K562 (cell line): ENCODE measurements at regions not wholly inside any gene's neighbourhood (a gene's known extent, or its start where the extent isn't known, plus 50 kb on each side); places are given as distances from the start of the nearest gene placed in this dataset.

Source experiments
- ATAC-seq: fragments of 200-7000 bp; cut with Tn5 transposase; 3 replicates; pipeline ENCODE4 v1.9.1; 2020; ENCODE audit warnings: moderate library complexity
- BruUV-seq: library from RNA; stranded (reverse); fragments of 400-500 nt; replicated peaks from 2 replicates; lab custom pipeline; 2021; lab: Mats Ljungman, UMichigan
- CTCF ChIA-PET: fragments of 300-600 bp; formaldehyde crosslinking; extraction: SDS; loops from one replicate; lab custom pipeline; 2021; ENCODE audit warnings: low intra/inter-chr PET ratio; lab: Yijun Ruan, JAX
- POLR2A ChIA-PET: fragments of 300-600, 350-650 bp; sonication (Branson Sonifier 250); formaldehyde crosslinking; extraction: SDS; loops from one replicate; lab custom pipeline; 2021; ENCODE audit warnings: antibody characterized with exemption, inconsistent platforms; lab: Yijun Ruan, JAX
- DNase-seq, 4 experiments: peaks; one replicate each; pipeline versions ENCODE4 v3.0.0 to v3.0.0-alpha.2; 2011 to 2018; ENCODE audit warnings: low spot score in 3 of 4, mixed read lengths in 3 of 4; ENCODE audit errors: extremely low read depth in 1 of 4
- FAIRE-seq: peaks from 2 replicates; lab custom pipeline; 2011; peaks lifted over from hg19 to GRCh38; lab: Jason Lieb, UNC
- H2AFZ ChIP-seq: 2 replicates; pipeline ENCODE4 v1.6.0; 2011; ENCODE audit warnings: low read depth, low read length, control low read depth, inconsistent platforms
- H3K27ac ChIP-seq: fragments of 200-600 bp; 3 replicates; pipeline ENCODE4 v1.8.0; 2011; ENCODE audit warnings: low read depth, mild to moderate bottlenecking, control low read depth, inconsistent platforms, low read length, moderate library complexity, mixed read lengths; ENCODE audit errors: extremely low read depth
- H3K27me3 ChIP-seq, 2 experiments: fragments of 300-600 bp in 1 of 2; 2 replicates in 1 of 2; 3 replicates in 1 of 2; pipeline versions ENCODE4 v1.6.0 to v1.8.0; 2011; ENCODE audit warnings: inconsistent platforms in 2 of 2, low read length in 2 of 2, mild to moderate bottlenecking in 1 of 2, mixed read lengths in 1 of 2, moderate library complexity in 1 of 2; ENCODE audit not compliant: control insufficient read depth in 2 of 2, insufficient read depth in 2 of 2
- H3K36me3 ChIP-seq: fragments of 300-600 bp; 3 replicates; pipeline ENCODE4 v1.8.0; 2011; ENCODE audit warnings: mild to moderate bottlenecking, low read length, inconsistent platforms; ENCODE audit not compliant: control insufficient read depth, insufficient read depth
- H3K4me1 ChIP-seq, 2 experiments: fragments of 200-600 bp in 1 of 2; replicated peaks in 1 of 2; 2 replicates in 1 of 2; 3 replicates in 1 of 2; pipeline versions ENCODE4 v1.5.1 to v1.8.0; 2011; ENCODE audit warnings: inconsistent platforms in 2 of 2, low read length in 2 of 2, mild to moderate bottlenecking in 1 of 2, mixed read lengths in 1 of 2, moderate library complexity in 1 of 2; ENCODE audit not compliant: control insufficient read depth in 2 of 2, insufficient read depth in 2 of 2
- H3K4me2 ChIP-seq: 2 replicates; pipeline ENCODE4 v1.6.1; 2011; ENCODE audit warnings: low read length, control low read depth, inconsistent platforms, mixed read lengths; ENCODE audit not compliant: insufficient read depth
- H3K4me3 ChIP-seq: fragments of 200-600 bp; sonication (generic), shearing (Covaris generic); 2 replicates; pipeline ENCODE4 v1.5.1; 2016; ENCODE audit warnings: control low read depth, inconsistent platforms
- H3K79me2 ChIP-seq: fragments of 200-600 bp; 3 replicates; pipeline ENCODE4 v1.8.0; 2011; ENCODE audit warnings: low read length, inconsistent platforms; ENCODE audit not compliant: control insufficient read depth, insufficient read depth
- H3K9ac ChIP-seq, 2 experiments: 2 replicates each; pipeline versions ENCODE4 v1.6.0 to v1.6.1; 2011; ENCODE audit warnings: low read depth in 2 of 2, low read length in 2 of 2, control low read depth in 1 of 2, inconsistent platforms in 1 of 2, mild to moderate bottlenecking in 1 of 2, mixed read lengths in 1 of 2; ENCODE audit not compliant: insufficient read depth in 1 of 2
- H3K9me1 ChIP-seq: one replicate; pipeline ENCODE4 v1.6.0; 2011; ENCODE audit warnings: inconsistent platforms, mild to moderate bottlenecking, low read length, moderate library complexity; ENCODE audit not compliant: control insufficient read depth, insufficient read depth
- H3K9me3 ChIP-seq: replicated peaks from 2 replicates; pipeline ENCODE4 v1.5.1; 2011; ENCODE audit warnings: low read depth, low read length, inconsistent platforms; ENCODE audit not compliant: control insufficient read depth, insufficient read depth
- H4K20me1 ChIP-seq: replicated peaks from 2 replicates; pipeline ENCODE4 v1.6.1; 2011; ENCODE audit warnings: low read length, inconsistent platforms, mixed read lengths; ENCODE audit not compliant: control insufficient read depth, insufficient read depth
- ARNT ChIP-seq, 2 experiments: fragments of 450-650 bp; IDR thresholded peaks; 2 replicates each; pipeline ENCODE4 v1.6.1; 2016; ENCODE audit warnings: mild to moderate bottlenecking in 1 of 2
- BCL6 ChIP-seq: fragments of 250-450 bp; sonication (Bioruptor Pico); IDR thresholded peaks from 2 replicates; pipeline ENCODE4 v1.4.0; 2020
- CBX1 ChIP-seq: sonication (generic); IDR thresholded peaks from 2 replicates; pipeline ENCODE4 v1.6.1; 2016; ENCODE audit warnings: antibody characterized with exemption, low read depth, mild to moderate bottlenecking
- COPS2 ChIP-seq: fragments of 450-650 bp; conservative IDR thresholded peaks from 2 replicates; pipeline ENCODE4 v1.6.1; 2016; ENCODE audit warnings: mild to moderate bottlenecking, moderate library complexity
- E2F1 ChIP-seq: sonication (generic); formaldehyde crosslinking; IDR thresholded peaks from 2 replicates; pipeline ENCODE4 v1.8.1; 2023; ENCODE audit warnings: mild to moderate bottlenecking, missing genetic modification reagents, moderate library complexity
- MEF2D ChIP-seq: conservative IDR thresholded peaks from 2 replicates; pipeline ENCODE4 v1.6.1; 2016; ENCODE audit warnings: low read depth, missing genetic modification characterization, missing compliant biosample characterization
- NFRKB ChIP-seq: fragments of 450-650 bp; IDR thresholded peaks from 2 replicates; pipeline ENCODE4 v1.6.1; 2016; ENCODE audit warnings: low read depth
- POLR2B ChIP-seq: fragments of 450-650 bp; IDR thresholded peaks from 2 replicates; pipeline ENCODE4 v1.6.1; 2018; ENCODE audit warnings: low read depth; ENCODE audit not compliant: partially characterized antibody
- SIRT6 ChIP-seq: IDR thresholded peaks from one replicate; pipeline ENCODE4 v1.6.1; 2012; ENCODE audit warnings: low read depth, mild to moderate bottlenecking, control low read depth, inconsistent platforms, low read length, moderate library complexity
- SMARCA5 ChIP-seq: fragments of 450-650 bp; IDR thresholded peaks from 2 replicates; pipeline ENCODE4 v1.6.1; 2016
- ZNF224 ChIP-seq: sonication (generic); formaldehyde crosslinking; IDR thresholded peaks from 2 replicates; pipeline ENCODE4 v1.8.0; 2022; ENCODE audit warnings: mild to moderate bottlenecking, missing genetic modification reagents
- ZNF274 ChIP-seq: IDR thresholded peaks from 2 replicates; pipeline ENCODE4 v1.6.1; 2011; ENCODE audit warnings: low read depth, mild to moderate bottlenecking, low read length, moderate library complexity, borderline replicate concordance
- WGBS: fragments of 100-300 bp; shearing (Covaris generic); methylation state at CpG from one replicate; pipeline ENCODE4 v1.1.6; 2016; ENCODE audit warnings: low coverage, mixed read lengths; ENCODE audit not compliant: insufficient coverage; ENCODE audit errors: missing lambda C conversion rate; 5-methylcytosine and 5-hydroxymethylcytosine counted together
- in situ Hi-C: fragments of 300-500 bp; cut with MboI; formaldehyde crosslinking; loops from 4 replicates; pipeline ENCODE4 v1.15.0; 2018; ENCODE audit warnings: inconsistent platforms, mixed read lengths
- intact Hi-C: fragments of 100-400 bp; cut with micrococcal nuclease; formaldehyde crosslinking; loops from 2 replicates; pipeline ENCODE4 v1.14.2; 2022
- TF ChIP-seq, protein P1 (sequence below): fragments of 250-450 bp; sonication (Bioruptor Pico); IDR thresholded peaks from 2 replicates; pipeline ENCODE4 v1.8.0; 2021; ENCODE audit warnings: moderate library complexity, mild to moderate bottlenecking, inconsistent platforms

GRCh38 chr2:167875529-167875928, 371.9 kb downstream of the STK39 start:
- intact Hi-C loops = no loop called here
- Histone ChIP-seq H4K20me1 (no peaks in the 10 kb centered on the region), H3K27ac (no peak overlapping the region), H3K9me3 (no peaks in the 10 kb centered on the region), H3K27me3 (no peaks in the 10 kb centered on the region), H3K9me1 (no peaks in the 10 kb centered on the region), H2AFZ (no peak overlapping the region), H3K36me3 (peaks cover 68% of the 10 kb centered on the region), H3K79me2 (peaks cover 25% of the 10 kb centered on the region), H3K4me3 (no peak overlapping the region), H3K9ac (no peak overlapping the region), H3K4me2 (no peak overlapping the region), H3K4me1 (no peaks in the 10 kb centered on the region)
- CTCF ChIA-PET = no interaction called here
- no TSS peak for BruUV-seq
- no peak for FAIRE-seq
- TF ChIP-seq SIRT6 = no peak
- no peak for TF ChIP-seq ZNF274
- TF ChIP-seq, protein P1, sequence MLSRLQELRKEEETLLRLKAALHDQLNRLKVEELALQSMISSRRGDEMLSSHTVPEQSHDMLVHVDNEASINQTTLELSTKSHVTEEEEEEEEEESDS (CRISPR knock-in tag) = no peak
- TF ChIP-seq ZNF224 (CRISPR knock-in tag) = no peak
- no peak for TF ChIP-seq POLR2B
- no peak for TF ChIP-seq MEF2D (tag)
- no peak for TF ChIP-seq SMARCA5
- no peak for TF ChIP-seq COPS2
- TF ChIP-seq CBX1 = no peak
- TF ChIP-seq BCL6 (CRISPR knock-in tag) = no peak
- no peak for TF ChIP-seq NFRKB
- TF ChIP-seq ARNT (IDR thresholded peaks at IDR 0.05) = no peak
- TF ChIP-seq E2F1 = no peak
- WGBS = 87% methylated on average over 4 of the region's 4 CpGs
- no peak for ATAC-seq
- no peak for DNase-seq
- POLR2A ChIA-PET = no interaction called here
- in situ Hi-C loops = no loop called here
